A549 (cell line): ENCODE measurements at regions not wholly inside any gene's neighbourhood (a gene's known extent, or its start where the extent isn't known, plus 50 kb on each side); places are given as distances from the start of the nearest gene placed in this dataset.

Source experiments
- ATAC-seq, 2 experiments: fragments of 200-7000 bp in 1 of 2; fragments of >200 bp in 1 of 2; cut with Nextera tagmentation in 1 of 2; cut with Tn5 transposase in 1 of 2; 3 replicates each; pipeline versions ENCODE4 v1.8.0 to v1.9.1; 2018 to 2020; ENCODE audit warnings: mild to moderate bottlenecking in 1 of 2, moderate library complexity in 1 of 2
- CTCF ChIA-PET: fragments of 300-600 bp; sonication (Branson Sonifier 250); formaldehyde crosslinking; extraction: SDS; loops from one replicate; lab custom pipeline; 2021; ENCODE audit warnings: antibody characterized with exemption, inconsistent platforms; lab: Yijun Ruan, JAX
- POLR2A ChIA-PET: fragments of 350-600 bp; formaldehyde crosslinking; extraction: SDS; loops from one replicate; lab custom pipeline; 2021; ENCODE audit warnings: antibody characterized with exemption, inconsistent platforms; lab: Yijun Ruan, JAX
- DNase-seq, 2 experiments: peaks; one replicate each; pipeline versions ENCODE4 v3.0.0 to v3.0.0-alpha.2; 2011 to 2016; ENCODE audit warnings: low read depth in 1 of 2, low spot score in 1 of 2
- FAIRE-seq: peaks from 2 replicates; lab custom pipeline; 2011; peaks lifted over from hg19 to GRCh38; lab: Jason Lieb, UNC
- H3K27ac ChIP-seq, 2 experiments: fragments of >200 bp; sonication (Bioruptor Twin); formaldehyde crosslinking; 3 replicates each; pipeline ENCODE4 v1.5.1; 2016 to 2017
- H3K4me1 ChIP-seq: fragments of >200 bp; sonication (Bioruptor Twin); formaldehyde crosslinking; 3 replicates; pipeline ENCODE4 v1.6.1; 2016
- H3K4me2 ChIP-seq: fragments of >200 bp; sonication (Bioruptor Twin); formaldehyde crosslinking; 3 replicates; pipeline ENCODE4 v1.6.1; 2016
- H3K4me3 ChIP-seq: fragments of >200 bp; sonication (Bioruptor Twin); formaldehyde crosslinking; 3 replicates; pipeline ENCODE4 v1.5.1; 2016
- H3K9me3 ChIP-seq: fragments of >200 bp; sonication (Bioruptor Twin); formaldehyde crosslinking; 3 replicates; pipeline ENCODE4 v1.6.1; 2016
- E2F6 ChIP-seq: IDR thresholded peaks from 2 replicates; pipeline ENCODE4 v1.6.1; 2012; ENCODE audit warnings: low read depth, borderline replicate concordance
- EHF ChIP-seq: fragments of 250-450 bp; sonication (Bioruptor Pico); IDR thresholded peaks from 2 replicates; pipeline ENCODE4 v1.5.0; 2020; ENCODE audit warnings: mild to moderate bottlenecking
- EHMT2 ChIP-seq: fragments of 200-600 bp; sonication (generic); IDR thresholded peaks from 2 replicates; pipeline ENCODE4 v1.6.1; 2016; ENCODE audit warnings: antibody characterized with exemption, low read depth, mild to moderate bottlenecking, moderate library complexity
- ESRRA ChIP-seq: fragments of 150-350 bp; IDR thresholded peaks from 2 replicates; pipeline ENCODE4 v1.6.1; 2014; ENCODE audit warnings: mild to moderate bottlenecking, low read length, borderline replicate concordance
- FOSB ChIP-seq: fragments of 250-450 bp; sonication (Bioruptor Pico); IDR thresholded peaks from 2 replicates; pipeline ENCODE4 v1.5.0; 2020; ENCODE audit warnings: mild to moderate bottlenecking, moderate library complexity
- FOSL2 ChIP-seq, 2 experiments: fragments of 450-650 bp in 1 of 2; fragments of >200 bp in 1 of 2; sonication (Bioruptor Twin) in 1 of 2; formaldehyde crosslinking; IDR thresholded peaks; 2 replicates each; pipeline versions ENCODE4 v1.5.0 to v1.6.1; 2016 to 2020; ENCODE audit warnings: mild to moderate bottlenecking in 1 of 2, moderate library complexity in 1 of 2
- HEYL ChIP-seq: fragments of 250-450 bp; sonication (Bioruptor Pico); IDR thresholded peaks from 2 replicates; pipeline ENCODE4 v1.8.0; 2021; ENCODE audit warnings: mild to moderate bottlenecking, moderate library complexity
- HOXA7 ChIP-seq: fragments of 250-450 bp; sonication (Bioruptor Pico); IDR thresholded peaks from 2 replicates; pipeline ENCODE4 v1.5.0; 2020; ENCODE audit warnings: mild to moderate bottlenecking, moderate library complexity
- HOXB5 ChIP-seq: fragments of 250-450 bp; sonication (Bioruptor Pico); IDR thresholded peaks from 2 replicates; pipeline ENCODE4 v1.5.0; 2020; ENCODE audit warnings: mild to moderate bottlenecking, moderate library complexity
- JUN ChIP-seq, 2 experiments: fragments of >200 bp; sonication (Bioruptor Twin); formaldehyde crosslinking; IDR thresholded peaks; 2 replicates in 1 of 2; 3 replicates in 1 of 2; pipeline ENCODE4 v1.6.1; 2016 to 2017
- KDM1A ChIP-seq: fragments of 200-600 bp; sonication (generic); IDR thresholded peaks from 2 replicates; pipeline ENCODE4 v1.6.1; 2016; ENCODE audit warnings: low read depth, mild to moderate bottlenecking
- MAFK ChIP-seq: fragments of 450-650 bp; IDR thresholded peaks from 2 replicates; pipeline ENCODE4 v1.6.1; 2014; ENCODE audit not compliant: partially characterized antibody
- NR3C1 ChIP-seq: fragments of >200 bp; sonication (Bioruptor Twin); formaldehyde crosslinking; IDR thresholded peaks from 3 replicates; pipeline ENCODE4 v1.6.1; 2017
- POLR2AphosphoS2 ChIP-seq: conservative IDR thresholded peaks from 2 replicates; pipeline ENCODE4 v1.6.1; 2012; ENCODE audit warnings: low read length, improper control_type of control experiment, inconsistent platforms
- RARB ChIP-seq: fragments of 250-450 bp; sonication (Bioruptor Pico); IDR thresholded peaks from 2 replicates; pipeline ENCODE4 v1.8.0; 2021; ENCODE audit warnings: mild to moderate bottlenecking, moderate library complexity
- RCOR1 ChIP-seq: fragments of 150-350 bp; IDR thresholded peaks from 2 replicates; pipeline ENCODE4 v1.6.1; 2014; ENCODE audit warnings: antibody characterized with exemption, low read length, low read depth
- RFX5 ChIP-seq: fragments of 450-650 bp; IDR thresholded peaks from 2 replicates; pipeline ENCODE4 v1.7.1; 2014; ENCODE audit warnings: antibody characterized with exemption, mild to moderate bottlenecking, moderate library complexity
- RNF2 ChIP-seq: fragments of 200-600 bp; sonication (generic); IDR thresholded peaks from 2 replicates; pipeline ENCODE4 v1.6.1; 2016; ENCODE audit warnings: low read depth, mild to moderate bottlenecking, antibody characterized with exemption, moderate library complexity, borderline replicate concordance
- SMC3 ChIP-seq: fragments of >200 bp; sonication (Bioruptor Twin); formaldehyde crosslinking; IDR thresholded peaks from 3 replicates; pipeline ENCODE4 v1.6.1; 2018; ENCODE audit warnings: inconsistent platforms
- SREBF2 ChIP-seq: fragments of 450-650 bp; IDR thresholded peaks from 2 replicates; pipeline ENCODE4 v1.6.1; 2014; ENCODE audit warnings: mild to moderate bottlenecking, moderate library complexity
- TP53 ChIP-seq: fragments of 250-450 bp; sonication (Bioruptor Pico); IDR thresholded peaks from 2 replicates; pipeline ENCODE4 v1.5.0; 2021; ENCODE audit warnings: mild to moderate bottlenecking, moderate library complexity
- ZC3H11A ChIP-seq: fragments of 450-650 bp; IDR thresholded peaks from 2 replicates; pipeline ENCODE4 v1.6.1; 2014; ENCODE audit warnings: antibody characterized with exemption, mild to moderate bottlenecking
- WGBS: methylation state at CpG from one replicate; pipeline ENCODE4 v1.1.6; 2017; ENCODE audit errors: missing lambda C conversion rate; 5-methylcytosine and 5-hydroxymethylcytosine counted together
- TF ChIP-seq, protein P1 (sequence below): IDR thresholded peaks from 2 replicates; pipeline ENCODE4 v1.6.1; 2012
- TF ChIP-seq, protein P2 (sequence below): fragments of >200 bp; sonication (Bioruptor Twin); formaldehyde crosslinking; IDR thresholded peaks from 3 replicates; pipeline ENCODE4 v1.5.1; 2016
- TF ChIP-seq, protein P3 (sequence below): fragments of 150-350 bp; IDR thresholded peaks from 2 replicates; pipeline ENCODE4 v1.6.1; 2014; ENCODE audit warnings: low read depth, mild to moderate bottlenecking, low read length
- TF ChIP-seq, protein P4 (sequence below): fragments of 250-450 bp; sonication (Bioruptor Pico); IDR thresholded peaks from 2 replicates; pipeline ENCODE4 v1.5.0; 2020; ENCODE audit warnings: low read depth, mild to moderate bottlenecking, moderate library complexity
- TF ChIP-seq, protein P5 (sequence below): fragments of >200 bp; sonication (Bioruptor Twin); formaldehyde crosslinking; IDR thresholded peaks from 3 replicates; pipeline ENCODE4 v1.6.1; 2016

DNA sequence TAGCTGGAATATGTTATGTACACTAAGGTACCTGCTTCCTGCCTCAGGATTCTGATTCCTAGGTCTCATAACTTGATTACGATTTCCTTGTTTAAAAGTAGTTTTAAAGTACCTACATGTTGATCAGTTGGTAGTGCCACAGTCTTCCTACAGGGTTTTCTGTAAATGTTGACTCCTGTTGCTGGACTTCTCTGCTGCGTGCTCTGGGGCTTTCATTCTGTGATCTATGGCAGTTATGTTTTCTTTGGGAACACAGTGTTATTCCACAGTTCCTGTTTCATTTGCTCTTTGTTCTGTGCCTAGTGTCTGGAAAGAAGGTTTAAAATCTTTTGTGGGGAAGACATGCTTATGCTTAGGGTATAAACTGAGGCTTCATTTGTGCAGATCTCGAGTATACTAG is 343.5 kb downstream of the PLK2 start:
- FAIRE-seq = peak; percentile 65
- TF ChIP-seq E2F6 (no peak), SMC3 (no peak), RFX5 (no peak), TP53 (CRISPR knock-in tag) (no peak)
- TF ChIP-seq, protein P1, sequence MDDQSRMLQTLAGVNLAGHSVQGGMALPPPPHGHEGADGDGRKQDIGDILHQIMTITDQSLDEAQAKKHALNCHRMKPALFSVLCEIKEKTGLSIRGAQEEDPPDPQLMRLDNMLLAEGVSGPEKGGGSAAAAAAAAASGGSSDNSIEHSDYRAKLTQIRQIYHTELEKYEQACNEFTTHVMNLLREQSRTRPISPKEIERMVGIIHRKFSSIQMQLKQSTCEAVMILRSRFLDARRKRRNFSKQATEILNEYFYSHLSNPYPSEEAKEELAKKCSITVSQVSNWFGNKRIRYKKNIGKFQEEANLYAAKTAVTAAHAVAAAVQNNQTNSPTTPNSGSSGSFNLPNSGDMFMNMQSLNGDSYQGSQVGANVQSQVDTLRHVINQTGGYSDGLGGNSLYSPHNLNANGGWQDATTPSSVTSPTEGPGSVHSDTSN = no peak
- H3K4me1 ChIP-seq = peaks cover 20% of the 10 kb centered on the region
- no peaks in the 10 kb centered on the region for H3K9me3 ChIP-seq
- peak overlapping the region; percentile 27 to 54; a peak in 2 of 6 replicates for H3K27ac ChIP-seq
- no peak for DNase-seq
- WGBS = 80% methylated on average over 3 of the region's 3 CpGs
- H3K4me2 ChIP-seq = no peak overlapping the region
- ChIA-PET CTCF (no interaction called here), POLR2A (interaction anchor here (1.8 kb wide), 1 partner anchor 11 kb away, joined by 6 read pairs; no protein-coding TSS in a partner anchor)
- ATAC-seq = no peak
- H3K4me3 ChIP-seq = no peak overlapping the region

- 77% methylated on average over 1 of the region's 1 CpG for WGBS
- ChIA-PET POLR2A (no interaction called here), CTCF (interaction anchor here (1.0 kb wide), 1 partner anchor 14 kb away, joined by 3 read pairs; no protein-coding TSS in a partner anchor)
- Histone ChIP-seq H3K4me1 (peaks cover 20% of the 10 kb centered on the region), H3K9me3 (no peaks in the 10 kb centered on the region), H3K4me3 (no peak overlapping the region)
- DNase-seq = no peak
- no peak for TF ChIP-seq EHF (CRISPR knock-in tag)
- TF ChIP-seq ZC3H11A = no peak
- TF ChIP-seq, protein P2, sequence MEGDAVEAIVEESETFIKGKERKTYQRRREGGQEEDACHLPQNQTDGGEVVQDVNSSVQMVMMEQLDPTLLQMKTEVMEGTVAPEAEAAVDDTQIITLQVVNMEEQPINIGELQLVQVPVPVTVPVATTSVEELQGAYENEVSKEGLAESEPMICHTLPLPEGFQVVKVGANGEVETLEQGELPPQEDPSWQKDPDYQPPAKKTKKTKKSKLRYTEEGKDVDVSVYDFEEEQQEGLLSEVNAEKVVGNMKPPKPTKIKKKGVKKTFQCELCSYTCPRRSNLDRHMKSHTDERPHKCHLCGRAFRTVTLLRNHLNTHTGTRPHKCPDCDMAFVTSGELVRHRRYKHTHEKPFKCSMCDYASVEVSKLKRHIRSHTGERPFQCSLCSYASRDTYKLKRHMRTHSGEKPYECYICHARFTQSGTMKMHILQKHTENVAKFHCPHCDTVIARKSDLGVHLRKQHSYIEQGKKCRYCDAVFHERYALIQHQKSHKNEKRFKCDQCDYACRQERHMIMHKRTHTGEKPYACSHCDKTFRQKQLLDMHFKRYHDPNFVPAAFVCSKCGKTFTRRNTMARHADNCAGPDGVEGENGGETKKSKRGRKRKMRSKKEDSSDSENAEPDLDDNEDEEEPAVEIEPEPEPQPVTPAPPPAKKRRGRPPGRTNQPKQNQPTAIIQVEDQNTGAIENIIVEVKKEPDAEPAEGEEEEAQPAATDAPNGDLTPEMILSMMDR = no peak
- TF ChIP-seq JUN (IDR thresholded peaks at IDR 0.05) = no peak
- TF ChIP-seq POLR2AphosphoS2 = no peak
- no peak for TF ChIP-seq RCOR1
- TF ChIP-seq SREBF2 = no peak
- no peak for TF ChIP-seq FOSL2 (IDR thresholded peaks at IDR 0.05)
- TF ChIP-seq FOSL2 (CRISPR knock-in tag; IDR thresholded peaks at IDR 0.05) = no peak
- TF ChIP-seq, protein P3, sequence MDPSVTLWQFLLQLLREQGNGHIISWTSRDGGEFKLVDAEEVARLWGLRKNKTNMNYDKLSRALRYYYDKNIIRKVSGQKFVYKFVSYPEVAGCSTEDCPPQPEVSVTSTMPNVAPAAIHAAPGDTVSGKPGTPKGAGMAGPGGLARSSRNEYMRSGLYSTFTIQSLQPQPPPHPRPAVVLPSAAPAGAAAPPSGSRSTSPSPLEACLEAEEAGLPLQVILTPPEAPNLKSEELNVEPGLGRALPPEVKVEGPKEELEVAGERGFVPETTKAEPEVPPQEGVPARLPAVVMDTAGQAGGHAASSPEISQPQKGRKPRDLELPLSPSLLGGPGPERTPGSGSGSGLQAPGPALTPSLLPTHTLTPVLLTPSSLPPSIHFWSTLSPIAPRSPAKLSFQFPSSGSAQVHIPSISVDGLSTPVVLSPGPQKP = no peak
- no peak for TF ChIP-seq EHMT2
- no peak for TF ChIP-seq RNF2
- TF ChIP-seq HOXB5 (CRISPR knock-in tag) = no peak
- no peak for TF ChIP-seq RFX5
- no peak for TF ChIP-seq MAFK
- no peak for TF ChIP-seq HOXA7 (CRISPR knock-in tag)
- no peak for TF ChIP-seq KDM1A
- TF ChIP-seq, all 56 proteins: peak for 0
- no peak for FAIRE-seq
- H3K4me2 ChIP-seq = no peak overlapping the region
- ATAC-seq = no peak
- peak overlapping the region; percentile 7 to 44; a peak in 2 of 6 replicates for H3K27ac ChIP-seq
Observed at GRCh38 chr5:58115811-58116210, 344.1 kb downstream of the PLK2 start.

DNA sequence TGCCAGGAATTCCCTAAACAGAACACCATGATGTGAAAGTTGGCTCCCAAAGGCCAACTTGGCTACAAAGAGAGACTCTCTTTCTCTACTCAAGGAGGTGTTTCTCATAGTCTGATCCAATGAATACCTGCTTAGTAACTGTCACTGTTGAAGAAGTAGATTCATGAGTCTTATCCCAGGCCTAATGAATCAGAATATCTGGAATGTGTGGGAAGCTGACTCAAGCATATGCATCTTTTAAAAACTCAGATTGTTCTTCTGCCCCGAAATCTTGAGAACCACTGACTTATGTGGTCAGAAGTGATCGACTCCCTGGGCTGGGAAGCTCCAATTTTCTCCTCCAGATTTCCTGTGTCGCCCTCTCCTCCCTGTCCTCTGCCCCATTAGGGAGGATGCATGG is 345.6 kb downstream of the PLK2 start:
- H3K4me3 ChIP-seq = no peak overlapping the region
- no peak overlapping the region for H3K4me2 ChIP-seq
- no peak for DNase-seq
- H3K4me1 ChIP-seq = peaks cover 20% of the 10 kb centered on the region
- no peak; a peak in 1 of 6 replicates for ATAC-seq
- 68% methylated on average over 3 of the region's 3 CpGs for WGBS
- H3K9me3 ChIP-seq = no peaks in the 10 kb centered on the region
- ChIA-PET POLR2A (no interaction called here), CTCF (interaction anchor here (1.3 to 2.1 kb wide), 2 partner anchors 101 to 335 kb away, joined by 3 to 5 read pairs; no protein-coding TSS in a partner anchor)
- peak overlapping the region in 1 of 2 experiments; percentile 59; a peak in 2 of 6 replicates for H3K27ac ChIP-seq
- FAIRE-seq = no peak
- TF ChIP-seq ESRRA (no peak), NR3C1 (no peak), TP53 (CRISPR knock-in tag) (no peak), FOSB (CRISPR knock-in tag) (no peak), RNF2 (no peak), RARB (CRISPR knock-in tag) (no peak), ZC3H11A (no peak), HEYL (CRISPR knock-in tag) (no peak), POLR2AphosphoS2 (no peak)
- TF ChIP-seq, protein P1 = no peak
- TF ChIP-seq, protein P4, sequence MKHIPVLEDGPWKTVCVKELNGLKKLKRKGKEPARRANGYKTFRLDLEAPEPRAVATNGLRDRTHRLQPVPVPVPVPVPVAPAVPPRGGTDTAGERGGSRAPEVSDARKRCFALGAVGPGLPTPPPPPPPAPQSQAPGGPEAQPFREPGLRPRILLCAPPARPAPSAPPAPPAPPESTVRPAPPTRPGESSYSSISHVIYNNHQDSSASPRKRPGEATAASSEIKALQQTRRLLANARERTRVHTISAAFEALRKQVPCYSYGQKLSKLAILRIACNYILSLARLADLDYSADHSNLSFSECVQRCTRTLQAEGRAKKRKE (CRISPR knock-in tag) = no peak
- TF ChIP-seq, protein P5, sequence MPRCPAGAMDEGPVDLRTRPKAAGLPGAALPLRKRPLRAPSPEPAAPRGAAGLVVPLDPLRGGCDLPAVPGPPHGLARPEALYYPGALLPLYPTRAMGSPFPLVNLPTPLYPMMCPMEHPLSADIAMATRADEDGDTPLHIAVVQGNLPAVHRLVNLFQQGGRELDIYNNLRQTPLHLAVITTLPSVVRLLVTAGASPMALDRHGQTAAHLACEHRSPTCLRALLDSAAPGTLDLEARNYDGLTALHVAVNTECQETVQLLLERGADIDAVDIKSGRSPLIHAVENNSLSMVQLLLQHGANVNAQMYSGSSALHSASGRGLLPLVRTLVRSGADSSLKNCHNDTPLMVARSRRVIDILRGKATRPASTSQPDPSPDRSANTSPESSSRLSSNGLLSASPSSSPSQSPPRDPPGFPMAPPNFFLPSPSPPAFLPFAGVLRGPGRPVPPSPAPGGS = no peak
